ENCODE measurements at regions not wholly inside any gene's neighbourhood (a gene's known extent, or its start where the extent isn't known, plus 50 kb on each side); places are given as distances from the start of the nearest gene placed in this dataset.

- no peak for TF ChIP-seq E2F8 (IDR thresholded peaks at IDR 0.05; ENCODE audit: low read depth, partially characterized antibody)
- TF ChIP-seq HDAC8 (tag; IDR thresholded peaks at IDR 0.05), result no peak
- TF ChIP-seq SOX6 (IDR thresholded peaks at IDR 0.05), result no peak
- TF ChIP-seq ARID2 (IDR thresholded peaks at IDR 0.05), result no peak
- TF ChIP-seq RBM15 (IDR thresholded peaks at IDR 0.05; ENCODE audit: insufficient read depth, low read length), result no peak
- no peak for TF ChIP-seq RBBP5 (IDR thresholded peaks at IDR 0.05; ENCODE audit: borderline replicate concordance, insufficient read depth, low read length, poor library complexity, severe bottlenecking)
- no peak for TF ChIP-seq CCAR2 (IDR thresholded peaks at IDR 0.05; ENCODE audit: low read depth, low read length)
Observed at GRCh38 chr14:71411285-71411595, 504.0 kb downstream of the PCNX1 start (continued).

- Histone ChIP-seq H3K4me2 (ENCODE audit: insufficient read depth, low read length) (no peak overlapping the region), H3K36me3 (ENCODE audit: control insufficient read depth, insufficient read depth, low read length) (no peaks in the 10 kb centered on the region), H3K9ac (ENCODE audit: insufficient read depth in 1 of 2, low read depth in 2 of 2, low read length in 2 of 2) (no peak overlapping the region), H3K9me3 (replicated peaks; ENCODE audit: control insufficient read depth, insufficient read depth, low read depth, low read length) (no peaks in the 10 kb centered on the region), H2AFZ (ENCODE audit: low read depth, low read length) (no peak overlapping the region), H4K20me1 (replicated peaks; ENCODE audit: control insufficient read depth, insufficient read depth, low read length) (no peaks in the 10 kb centered on the region), H3K9me1 (ENCODE audit: control insufficient read depth, insufficient read depth, low read length) (no peaks in the 10 kb centered on the region), H3K79me2 (ENCODE audit: control insufficient read depth, insufficient read depth, low read length) (no peaks in the 10 kb centered on the region), H3K4me3 (no peak overlapping the region), H3K27ac (ENCODE audit: extremely low read depth, low read depth, low read length) (no peak overlapping the region), H3K4me1 (replicated peaks in 1 of 2; ENCODE audit: control insufficient read depth in 2 of 2, insufficient read depth in 2 of 2, low read length in 2 of 2) (no peaks in the 10 kb centered on the region; a peak in 1 of 5 replicates), H3K27me3 (ENCODE audit: control insufficient read depth in 2 of 2, insufficient read depth in 2 of 2, low read length in 2 of 2) (no peaks in the 10 kb centered on the region)
- ChIA-PET CTCF (ENCODE audit: low intra/inter-chr PET ratio) (no interaction called here), POLR2A (no interaction called here)
- FAIRE-seq (no peak), ATAC-seq (no peak), DNase-seq (ENCODE audit: extremely low read depth in 1 of 4, low spot score in 3 of 4) (no peak)
- intact Hi-C loops (cut with micrococcal nuclease), result no loop called here
- BruUV-seq (replicated peaks), result no TSS peak
- in situ Hi-C loops (cut with MboI), result no loop called here
- WGBS (ENCODE audit: insufficient coverage, low coverage, missing lambda C conversion rate), result 62% methylated on average over 3 of the region's 3 CpGs
- TF ChIP-seq HNRNPH1 (optimal IDR thresholded peaks at IDR 0.05; ENCODE audit: low read depth, low read length) (no peak), EWSR1 (IDR thresholded peaks at IDR 0.05; ENCODE audit: borderline replicate concordance, low read depth, partially characterized antibody) (no peak), MECOM (CRISPR knock-in tag; IDR thresholded peaks at IDR 0.05) (no peak), ELF2 (CRISPR knock-in tag; IDR thresholded peaks at IDR 0.05) (no peak), CTBP1 (IDR thresholded peaks at IDR 0.05; ENCODE audit: borderline replicate concordance) (no peak), ZNF586 (CRISPR knock-in tag; conservative IDR thresholded peaks at IDR 0.05) (no peak), POLR2B (IDR thresholded peaks at IDR 0.05; ENCODE audit: low read depth, partially characterized antibody) (no peak), KDM1A (IDR thresholded peaks at IDR 0.05) (no peak), ZNF41 (CRISPR knock-in tag; conservative IDR thresholded peaks at IDR 0.05) (no peak), ZBTB33 (CRISPR knock-in tag; IDR thresholded peaks at IDR 0.05) (no peak), ESRRB (CRISPR knock-in tag; IDR thresholded peaks at IDR 0.05; ENCODE audit: borderline replicate concordance) (no peak), ZNF121 (CRISPR knock-in tag; conservative IDR thresholded peaks at IDR 0.05) (no peak), ZBTB1 (CRISPR knock-in tag; IDR thresholded peaks at IDR 0.05; ENCODE audit: borderline replicate concordance, low read depth) (no peak), ELF4 (CRISPR knock-in tag; IDR thresholded peaks at IDR 0.05) (no peak)
Observed at GRCh38 chr14:71411738-71412137, 504.5 kb downstream of the PCNX1 start.

All from K562 (cell line).